ENCODE measurements at regions not wholly inside any gene's neighbourhood (a gene's known extent, or its start where the extent isn't known, plus 50 kb on each side); places are given as distances from the start of the nearest gene placed in this dataset.

GRCh38 chr4:62159306-62159705, 959.2 kb downstream of the ADGRL3 start:
- ChIA-PET SMC1A (ENCODE audit: uncharacterized antibody, unreplicated experiment) (no interaction called here), POLR2A (no interaction called here), RAD21 (ENCODE audit: unreplicated experiment) (no interaction called here), CTCF (no interaction called here)
- ATAC-seq (no peak), DNase-seq (ENCODE audit: low read depth, low spot score) (no peak), FAIRE-seq (no peak)
- Histone ChIP-seq H4K20me1 (ENCODE audit: control insufficient read depth, insufficient read depth) (no peaks in the 10 kb centered on the region), H3K4me2 (ENCODE audit: control insufficient read depth, insufficient read depth) (no peak overlapping the region), H3K27me3 (replicated peaks in 1 of 2; ENCODE audit: control insufficient read depth in 2 of 2, insufficient read depth in 2 of 2, low read length in 1 of 2) (no peaks in the 10 kb centered on the region), H3K36me3 (ENCODE audit: control insufficient read depth in 2 of 2, insufficient read depth in 2 of 2, low read length in 1 of 2) (no peaks in the 10 kb centered on the region), H3K27ac (ENCODE audit: control insufficient read depth, insufficient read depth) (no peak overlapping the region), H3K79me2 (ENCODE audit: control insufficient read depth, insufficient read depth, low read length) (no peaks in the 10 kb centered on the region), H3K9ac (ENCODE audit: control insufficient read depth, insufficient read depth, low read length) (no peak overlapping the region), H3K4me3 (no peak overlapping the region), H3K4me1 (ENCODE audit: control insufficient read depth, insufficient read depth, low read length) (no peaks in the 10 kb centered on the region), H2AFZ (ENCODE audit: control insufficient read depth, low read depth, low read length) (no peak overlapping the region), H3K9me3 (replicated peaks; ENCODE audit: control insufficient read depth, insufficient read depth, low read length) (no peaks in the 10 kb centered on the region)
- TF ChIP-seq CREB1 (IDR thresholded peaks at IDR 0.05; ENCODE audit: low read depth): no peak
- no peak for TF ChIP-seq HDAC6 (IDR thresholded peaks at IDR 0.05; ENCODE audit: unreplicated experiment)
- TF ChIP-seq ZNF207 (IDR thresholded peaks at IDR 0.05; ENCODE audit: borderline replicate concordance): no peak
- TF ChIP-seq POLR2AphosphoS2 (IDR thresholded peaks at IDR 0.05; ENCODE audit: low read depth, low read length): no peak
- no peak for TF ChIP-seq EGR1 (IDR thresholded peaks at IDR 0.05; ENCODE audit: borderline replicate concordance in 1 of 2, low read depth in 2 of 2, low read length in 2 of 2)
- TF ChIP-seq SUZ12 (IDR thresholded peaks at IDR 0.05; ENCODE audit: unreplicated experiment): no peak
- no peak for TF ChIP-seq USF1 (IDR thresholded peaks at IDR 0.05; ENCODE audit: borderline replicate concordance, extremely low read length, insufficient read depth, low read depth, low read length)
- no peak for TF ChIP-seq KAT2A (conservative IDR thresholded peaks at IDR 0.05; ENCODE audit: control insufficient read depth, low read depth, low read length)
- no peak for TF ChIP-seq EP300 (IDR thresholded peaks at IDR 0.05; ENCODE audit: borderline replicate concordance in 1 of 2, control insufficient read depth in 1 of 2, low read depth in 2 of 2, low read length in 2 of 2)
- no peak for TF ChIP-seq CUX1 (IDR thresholded peaks at IDR 0.05; ENCODE audit: insufficient replicate concordance, low read depth, low read length)
- no peak for TF ChIP-seq E2F8 (IDR thresholded peaks at IDR 0.05; ENCODE audit: low read depth, partially characterized antibody)
- intact Hi-C loops (cut with micrococcal nuclease; ENCODE audit: unreplicated experiment) (no loop called here), in situ Hi-C loops (cut with MboI) (no loop called here)
- 0% methylated on average over 1 of the region's 1 CpG for WGBS (ENCODE audit: insufficient coverage, insufficient replicate concordance, low lambda C conversion rate, missing lambda C conversion rate)
- BruUV-seq (replicated peaks): no TSS peak

Measured in GM12878 (cell line).